ENCODE measurements at regions not wholly inside any gene's neighbourhood (a gene's known extent, or its start where the extent isn't known, plus 50 kb on each side); places are given as distances from the start of the nearest gene placed in this dataset.

- intact Hi-C loops (cut with micrococcal nuclease), result no loop called here
- H3K4me1 ChIP-seq (ENCODE audit: control insufficient read depth, insufficient read depth, low read length), result no peaks in the 10 kb centered on the region
- 87% methylated on average over 6 of the region's 6 CpGs for WGBS (ENCODE audit: insufficient coverage)
- ATAC-seq (no peak), DNase-seq (no peak)
- no peaks in the 10 kb centered on the region for H3K4me1 Mint-ChIP-seq
- H3K27ac ChIP-seq (ENCODE audit: low read length), result no peak overlapping the region
- H3K4me3 Mint-ChIP-seq, result no peak overlapping the region
- H3K9me3 ChIP-seq (ENCODE audit: control insufficient read depth, insufficient read depth, low read length), result no peaks in the 10 kb centered on the region
- peaks cover 6% of the 10 kb centered on the region in 2 donors for H3K27me3 Mint-ChIP-seq (ENCODE audit: low read depth in 2 of 2)
- H3K36me3 ChIP-seq (ENCODE audit: control insufficient read depth, insufficient read depth, low read length), result no peaks in the 10 kb centered on the region
- H3K36me3 Mint-ChIP-seq, result no peaks in the 10 kb centered on the region
- no peak overlapping the region for H3K4me3 ChIP-seq (ENCODE audit: low read length)
- no peak for TF ChIP-seq CTCF (IDR thresholded peaks at IDR 0.05)
- no peaks in the 10 kb centered on the region for H3K27me3 ChIP-seq (ENCODE audit: control insufficient read depth, insufficient read depth, low read length)
- peaks cover 0 to 3% of the 10 kb centered on the region in 2 donors for H3K9me3 Mint-ChIP-seq
- no peak overlapping the region for H3K27ac Mint-ChIP-seq
Measured at GRCh38 chr10:117928741-117929140, 118.0 kb downstream of the RAB11FIP2 start.

- H3K27ac Mint-ChIP-seq, result no peak overlapping the region
- H3K27me3 Mint-ChIP-seq (ENCODE audit: low read depth in 2 of 2), result peaks cover 6% of the 10 kb centered on the region in 2 donors
- intact Hi-C loops (cut with micrococcal nuclease), result no loop called here
- H3K4me1 Mint-ChIP-seq, result no peaks in the 10 kb centered on the region
- Histone ChIP-seq H3K36me3 (ENCODE audit: control insufficient read depth, insufficient read depth, low read length) (no peaks in the 10 kb centered on the region), H3K9me3 (ENCODE audit: control insufficient read depth, insufficient read depth, low read length) (no peaks in the 10 kb centered on the region), H3K4me3 (ENCODE audit: low read length) (no peak overlapping the region), H3K4me1 (ENCODE audit: control insufficient read depth, insufficient read depth, low read length) (no peaks in the 10 kb centered on the region), H3K27ac (ENCODE audit: low read length) (no peak overlapping the region), H3K27me3 (ENCODE audit: control insufficient read depth, insufficient read depth, low read length) (no peaks in the 10 kb centered on the region)
- DNase-seq (no peak), ATAC-seq (no peak)
- no peaks in the 10 kb centered on the region for H3K36me3 Mint-ChIP-seq
- no peak overlapping the region for H3K4me3 Mint-ChIP-seq
- H3K9me3 Mint-ChIP-seq, result peaks cover 0 to 3% of the 10 kb centered on the region in 2 donors
- 52% methylated on average over 9 of the region's 9 CpGs for WGBS (ENCODE audit: insufficient coverage)
- TF ChIP-seq CTCF (IDR thresholded peaks at IDR 0.05), result no peak
Measured at GRCh38 chr10:117929327-117930067, 117.2 kb downstream of the RAB11FIP2 start.

DNA sequence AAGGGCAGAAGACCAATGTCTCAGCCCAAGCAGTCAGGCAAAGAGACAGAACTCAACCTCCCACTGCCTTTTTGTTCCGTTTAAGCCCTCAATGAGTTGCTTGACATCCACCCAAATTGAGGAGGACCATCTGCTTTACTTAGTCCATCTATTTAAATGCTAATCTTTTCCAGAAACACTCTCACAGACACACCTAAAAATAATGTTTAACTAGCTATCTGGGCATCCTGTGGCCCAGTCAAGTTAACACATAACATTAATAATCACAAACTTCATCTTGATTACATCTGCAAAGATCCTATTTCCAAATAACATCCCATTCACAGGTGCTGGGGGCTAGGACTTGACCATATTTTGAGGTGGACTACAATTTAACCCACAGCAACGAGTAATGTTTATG, 115.7 kb downstream of the RAB11FIP2 start:
- intact Hi-C loops (cut with micrococcal nuclease), result no loop called here
- Histone ChIP-seq H3K9me3 (ENCODE audit: control insufficient read depth, insufficient read depth, low read length) (no peaks in the 10 kb centered on the region), H3K27ac (ENCODE audit: low read length) (no peak overlapping the region), H3K4me1 (ENCODE audit: control insufficient read depth, insufficient read depth, low read length) (no peaks in the 10 kb centered on the region), H3K36me3 (ENCODE audit: control insufficient read depth, insufficient read depth, low read length) (no peaks in the 10 kb centered on the region), H3K4me3 (ENCODE audit: low read length) (no peak overlapping the region), H3K27me3 (ENCODE audit: control insufficient read depth, insufficient read depth, low read length) (no peaks in the 10 kb centered on the region)
- no peaks in the 10 kb centered on the region for H3K36me3 Mint-ChIP-seq
- TF ChIP-seq CTCF (IDR thresholded peaks at IDR 0.05), result no peak
- no peak overlapping the region for H3K4me3 Mint-ChIP-seq
- H3K4me1 Mint-ChIP-seq, result no peaks in the 10 kb centered on the region
- DNase-seq (no peak), ATAC-seq (no peak)
- H3K27me3 Mint-ChIP-seq (ENCODE audit: low read depth in 2 of 2), result peaks cover 6 to 10% of the 10 kb centered on the region in 2 donors
- no peaks in the 10 kb centered on the region for H3K9me3 Mint-ChIP-seq
- no peak overlapping the region for H3K27ac Mint-ChIP-seq
- 88% methylated on average over 2 of the region's 2 CpGs for WGBS (ENCODE audit: insufficient coverage)

DNA sequence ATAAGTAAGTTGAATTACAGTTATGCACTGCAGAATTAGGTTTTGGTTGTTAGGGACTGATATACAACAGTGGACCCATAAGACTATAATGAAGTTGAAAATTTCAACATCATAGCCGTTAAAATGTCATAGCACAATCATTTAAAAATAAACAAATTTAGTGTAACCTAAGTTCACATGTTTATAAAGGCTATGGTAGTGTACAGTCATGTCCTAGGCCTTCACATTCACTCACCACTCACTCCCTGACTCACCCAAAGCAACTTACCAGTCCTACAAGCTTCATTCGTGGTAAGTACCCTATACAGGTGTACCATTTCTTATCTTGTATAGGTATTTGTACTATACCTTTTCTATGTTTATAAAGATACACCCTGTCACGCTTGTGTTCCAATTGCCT, 113.7 kb downstream of the RAB11FIP2 start:
- Histone ChIP-seq H3K27me3 (ENCODE audit: control insufficient read depth, insufficient read depth, low read length) (no peaks in the 10 kb centered on the region), H3K4me1 (ENCODE audit: control insufficient read depth, insufficient read depth, low read length) (no peaks in the 10 kb centered on the region), H3K9me3 (ENCODE audit: control insufficient read depth, insufficient read depth, low read length) (no peaks in the 10 kb centered on the region), H3K27ac (ENCODE audit: low read length) (no peak overlapping the region), H3K36me3 (ENCODE audit: control insufficient read depth, insufficient read depth, low read length) (no peaks in the 10 kb centered on the region), H3K4me3 (ENCODE audit: low read length) (no peak overlapping the region)
- Mint-ChIP-seq H3K27ac (no peak overlapping the region), H3K36me3 (no peaks in the 10 kb centered on the region), H3K27me3 (ENCODE audit: low read depth in 2 of 2) (peaks cover 6 to 12% of the 10 kb centered on the region in 2 donors), H3K4me3 (no peak overlapping the region), H3K4me1 (no peaks in the 10 kb centered on the region), H3K9me3 (no peaks in the 10 kb centered on the region)
- TF ChIP-seq CTCF (IDR thresholded peaks at IDR 0.05), result no peak
- intact Hi-C loops (cut with micrococcal nuclease), result no loop called here
- no peak for DNase-seq
- WGBS (ENCODE audit: insufficient coverage), result 100% methylated on average over 1 of the region's 3 CpGs
- ATAC-seq, result no peak

Data from natural killer cell (primary cell).